Fibroblast of skin of right quadriceps (primary cell): ENCODE measurements at regions not wholly inside any gene's neighbourhood (a gene's known extent, or its start where the extent isn't known, plus 50 kb on each side); places are given as distances from the start of the nearest gene placed in this dataset.
"Not testable (repeated sequence)": the region's sequence is repeated elsewhere in the genome, so short reads cannot be mapped to it uniquely, and the experiment has no call there.

Experiments
- DNase-seq: peaks from one replicate; pipeline ENCODE4 v3.0.0-alpha.2; 2013

GRCh38 chr5:58357121-58357520, 102.8 kb downstream of the PLK2 start:
- no peak for DNase-seq

- DNase-seq: no peak
These were observed 103.2 kb downstream of the PLK2 start for GRCh38 chr5:58356662-58357061.

GRCh38 chr5:58354827-58355226, 105.1 kb downstream of the PLK2 start:
- DNase-seq: no peak

- DNase-seq: no peak
These were observed 105.9 kb downstream of the PLK2 start for GRCh38 chr5:58353992-58354391.

- no peak for DNase-seq
These were observed 108.7 kb downstream of the PLK2 start for GRCh38 chr5:58351190-58351589.

- DNase-seq: peak; percentile 13
These were observed 110.7 kb downstream of the PLK2 start for GRCh38 chr5:58348996-58349728.

GRCh38 chr5:58346041-58346440, 113.8 kb downstream of the PLK2 start:
- DNase-seq: no peak

- DNase-seq: no peak
These were observed 118.4 kb downstream of the PLK2 start for GRCh38 chr5:58341476-58341875.

- DNase-seq: no peak
These were observed 124.4 kb downstream of the PLK2 start for GRCh38 chr5:58335518-58335917.

GRCh38 chr5:58334035-58334434, 125.9 kb downstream of the PLK2 start:
- DNase-seq: no peak

- no peak for DNase-seq
These were observed 129.1 kb downstream of the PLK2 start for GRCh38 chr5:58330781-58331180.

GRCh38 chr5:58327289-58327688, 132.6 kb downstream of the PLK2 start:
- DNase-seq: no peak

- DNase-seq: no peak
These were observed 133.9 kb downstream of the PLK2 start for GRCh38 chr5:58326022-58326421.

GRCh38 chr5:58322453-58322852, 137.4 kb downstream of the PLK2 start:
- DNase-seq: peak; percentile 52

GRCh38 chr5:58318468-58318867, 141.4 kb downstream of the PLK2 start:
- peak; percentile 72 for DNase-seq

GRCh38 chr5:58317808-58318207, 142.1 kb downstream of the PLK2 start:
- peak; percentile 40 for DNase-seq

- DNase-seq: no peak
These were observed 142.9 kb downstream of the PLK2 start for GRCh38 chr5:58317009-58317408.

- DNase-seq: no peak
These were observed 144.1 kb downstream of the PLK2 start for GRCh38 chr5:58315794-58316193.

GRCh38 chr5:58314356-58315210, 145.3 kb downstream of the PLK2 start:
- no peak for DNase-seq

- no peak for DNase-seq
These were observed 147.6 kb downstream of the PLK2 start for GRCh38 chr5:58312299-58312698.

GRCh38 chr5:58311526-58311925, 148.4 kb downstream of the PLK2 start:
- no peak for DNase-seq

GRCh38 chr5:58308384-58308783, 151.5 kb downstream of the PLK2 start:
- DNase-seq: not testable (repeated sequence)

GRCh38 chr5:58300346-58300895, 159.5 kb downstream of the PLK2 start:
- no peak for DNase-seq

GRCh38 chr5:58299256-58299655, 160.6 kb downstream of the PLK2 start:
- DNase-seq: no peak
